GM12875 (cell line): ENCODE measurements at regions not wholly inside any gene's neighbourhood (a gene's known extent, or its start where the extent isn't known, plus 50 kb on each side); places are given as distances from the start of the nearest gene placed in this dataset.

Source experiments
- H3K4me3 ChIP-seq: one replicate; pipeline ENCODE4 v1.5.1; 2011; ENCODE audit warnings: low read depth, low read length, control low read depth
- TF ChIP-seq, protein P1 (sequence below): IDR thresholded peaks from 2 replicates; pipeline ENCODE4 v1.5.1; 2011; ENCODE audit warnings: low read depth, mild to moderate bottlenecking, control low read depth, inconsistent platforms, low read length, moderate library complexity, borderline replicate concordance; ENCODE audit not compliant: insufficient read depth

DNA sequence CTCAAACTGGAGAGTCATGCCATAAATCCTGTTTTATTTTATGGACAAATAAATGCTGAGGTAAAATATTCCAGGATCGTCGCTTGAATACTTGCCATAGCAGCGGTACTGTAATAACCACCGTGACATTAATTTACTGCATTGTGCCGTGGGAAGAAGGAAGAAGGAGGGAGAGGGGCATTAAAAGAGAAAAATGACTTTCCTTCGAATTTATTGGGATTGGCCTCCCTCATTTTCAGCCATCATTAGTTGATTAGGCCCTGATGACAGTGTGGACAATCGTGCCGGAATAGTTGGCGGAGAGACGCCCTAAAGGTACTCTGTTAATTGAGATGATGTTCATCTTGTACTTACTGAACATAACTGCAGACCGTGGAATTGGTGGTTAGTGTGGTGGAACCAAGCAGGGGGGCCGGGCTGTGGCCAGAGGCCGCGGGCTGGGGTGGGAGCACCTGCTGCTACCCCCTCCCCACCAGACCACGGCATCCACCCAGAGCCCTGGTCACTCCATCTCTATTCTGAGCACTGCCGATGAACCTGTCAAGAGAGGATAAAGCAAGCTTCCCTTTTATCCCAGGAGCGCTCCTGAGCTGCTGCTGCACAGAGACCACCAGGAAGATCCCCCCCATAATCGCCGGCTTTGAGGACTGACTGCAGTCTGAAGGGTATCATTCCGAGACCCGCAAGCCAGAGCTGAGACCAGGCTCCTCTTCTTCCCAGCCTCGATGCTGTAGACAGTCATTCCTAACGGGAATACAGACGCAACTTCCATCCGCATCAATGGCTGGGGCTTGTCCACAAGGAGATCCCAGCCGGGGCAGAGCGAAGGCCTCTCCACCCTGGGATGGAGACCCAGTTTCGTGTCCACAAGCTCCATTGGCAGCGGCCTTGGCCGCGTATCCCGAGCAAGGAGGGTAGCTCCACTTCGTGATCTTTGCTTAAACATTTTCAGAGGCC is 168.3 kb upstream of the TSHZ3 start:
- TF ChIP-seq, protein P1, sequence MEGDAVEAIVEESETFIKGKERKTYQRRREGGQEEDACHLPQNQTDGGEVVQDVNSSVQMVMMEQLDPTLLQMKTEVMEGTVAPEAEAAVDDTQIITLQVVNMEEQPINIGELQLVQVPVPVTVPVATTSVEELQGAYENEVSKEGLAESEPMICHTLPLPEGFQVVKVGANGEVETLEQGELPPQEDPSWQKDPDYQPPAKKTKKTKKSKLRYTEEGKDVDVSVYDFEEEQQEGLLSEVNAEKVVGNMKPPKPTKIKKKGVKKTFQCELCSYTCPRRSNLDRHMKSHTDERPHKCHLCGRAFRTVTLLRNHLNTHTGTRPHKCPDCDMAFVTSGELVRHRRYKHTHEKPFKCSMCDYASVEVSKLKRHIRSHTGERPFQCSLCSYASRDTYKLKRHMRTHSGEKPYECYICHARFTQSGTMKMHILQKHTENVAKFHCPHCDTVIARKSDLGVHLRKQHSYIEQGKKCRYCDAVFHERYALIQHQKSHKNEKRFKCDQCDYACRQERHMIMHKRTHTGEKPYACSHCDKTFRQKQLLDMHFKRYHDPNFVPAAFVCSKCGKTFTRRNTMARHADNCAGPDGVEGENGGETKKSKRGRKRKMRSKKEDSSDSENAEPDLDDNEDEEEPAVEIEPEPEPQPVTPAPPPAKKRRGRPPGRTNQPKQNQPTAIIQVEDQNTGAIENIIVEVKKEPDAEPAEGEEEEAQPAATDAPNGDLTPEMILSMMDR: no peak
- no peak overlapping the region for H3K4me3 ChIP-seq

- H3K4me3 ChIP-seq: no peak overlapping the region
Measured at GRCh38 chr19:31518216-31519020, 169.2 kb upstream of the TSHZ3 start.

DNA sequence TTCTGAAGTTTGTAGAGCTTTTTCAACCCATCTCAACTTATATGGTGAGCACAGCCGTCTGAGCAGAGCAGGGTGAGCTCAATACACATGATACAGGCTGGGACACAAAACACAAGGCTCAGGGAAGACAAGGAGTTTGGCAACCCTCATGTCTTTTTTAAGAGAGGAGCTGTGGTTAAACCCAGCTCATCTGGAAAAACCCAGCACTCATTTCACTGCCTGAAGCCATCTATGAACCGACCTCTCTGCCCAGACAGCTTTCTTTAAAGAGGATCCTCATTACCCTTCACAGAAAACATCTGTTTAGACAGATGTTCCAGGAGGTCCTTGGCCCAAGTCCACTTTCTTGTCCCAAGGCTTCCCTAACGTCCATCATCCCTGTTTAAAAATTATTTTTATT is 170.0 kb upstream of the TSHZ3 start:
- TF ChIP-seq, protein P1: no peak
- no peak overlapping the region for H3K4me3 ChIP-seq

More at GRCh38 chr19:31518216-31519020, 169.2 kb upstream of the TSHZ3 start:
- TF ChIP-seq, protein P1: no peak

DNA sequence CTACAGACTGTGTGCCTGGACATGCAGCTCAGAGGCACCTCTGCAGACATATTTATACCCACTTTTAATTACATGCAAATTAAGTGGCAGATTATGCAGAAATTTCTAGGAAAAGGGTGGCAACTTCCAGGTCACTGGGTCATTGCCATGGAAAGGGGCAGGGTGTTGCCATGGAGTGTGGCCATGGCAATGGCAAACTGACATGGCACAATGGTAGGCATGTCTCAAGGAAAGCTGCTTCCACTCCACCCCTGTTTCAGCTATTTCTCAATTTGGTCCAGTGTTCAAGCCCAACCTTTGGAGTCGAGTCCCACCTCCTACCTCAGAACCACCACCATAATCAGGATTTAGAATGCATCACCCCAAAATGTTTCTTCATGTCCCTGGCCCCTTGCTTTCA is 170.7 kb upstream of the TSHZ3 start:
- TF ChIP-seq, protein P1: no peak
- no peak overlapping the region for H3K4me3 ChIP-seq

GRCh38 chr19:31520633-31521032 is 171.4 kb upstream of the TSHZ3 start:
- H3K4me3 ChIP-seq: no peak overlapping the region
- TF ChIP-seq, protein P1: no peak

DNA sequence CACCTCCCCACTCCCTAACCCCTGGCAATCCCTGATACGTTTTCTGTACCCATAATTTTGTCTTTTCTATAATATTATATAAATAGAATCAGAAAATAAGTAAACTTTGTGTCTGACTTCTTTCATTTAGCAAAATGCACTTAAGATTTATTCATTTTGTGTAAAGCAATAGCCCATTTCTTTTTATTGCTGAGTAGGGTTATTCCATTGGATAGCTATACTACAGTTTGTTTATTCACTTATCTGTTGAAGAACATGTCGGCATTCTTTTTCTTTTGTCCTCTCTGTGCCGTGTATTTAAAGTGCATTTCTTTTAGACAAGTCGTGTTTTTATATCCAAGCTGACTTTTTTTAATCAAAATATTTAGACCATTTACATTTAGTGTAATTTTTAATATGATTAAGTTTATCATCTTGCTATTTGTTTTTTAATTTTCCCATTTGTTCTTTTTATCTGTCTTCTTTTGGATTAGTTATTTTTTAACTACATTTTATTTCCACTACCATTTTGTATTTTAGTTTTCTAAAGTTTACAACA is 176.4 kb upstream of the TSHZ3 start:
- TF ChIP-seq, protein P1: no peak
- no peak overlapping the region for H3K4me3 ChIP-seq
